T47D (cell line): ENCODE measurements at regions not wholly inside any gene's neighbourhood (a gene's known extent, or its start where the extent isn't known, plus 50 kb on each side); places are given as distances from the start of the nearest gene placed in this dataset.

Experiments
- DNase-seq, 2 experiments: peaks; one replicate each; pipeline versions ENCODE4 v3.0.0 to v3.0.0-alpha.2; 2011 to 2012; ENCODE audit warnings: low read depth in 1 of 2, low spot score in 1 of 2
- JUND ChIP-seq: IDR thresholded peaks from 2 replicates; pipeline ENCODE4 v1.6.1; 2012; ENCODE audit warnings: low read depth
- in situ Hi-C: cut with HindIII; loops from 2 replicates; pipeline ENCODE4 v1.10.0; 2016; ENCODE audit warnings: low sequenced_read_pairs, low pct_unique_long_range_greater_than_20kb

- no peak for TF ChIP-seq JUND
- in situ Hi-C loops = no loop called here
- no peak for DNase-seq
These were observed 573.8 kb upstream of the NDST4 start for GRCh38 chr4:115687052-115687755.

GRCh38 chr4:115678425-115678941 is 565.1 kb upstream of the NDST4 start:
- in situ Hi-C loops = no loop called here
- TF ChIP-seq JUND = no peak
- no peak for DNase-seq

GRCh38 chr4:115675719-115676118 is 562.3 kb upstream of the NDST4 start:
- TF ChIP-seq JUND = no peak
- no peak for DNase-seq
- in situ Hi-C loops = no loop called here

GRCh38 chr4:115674485-115674884 is 561.1 kb upstream of the NDST4 start:
- DNase-seq = no peak
- in situ Hi-C loops = no loop called here
- no peak for TF ChIP-seq JUND

- peak in 1 of 2 experiments; percentile 88 for DNase-seq
- peak; percentile 94 for TF ChIP-seq JUND
- in situ Hi-C loops = no loop called here
These were observed 558.2 kb upstream of the NDST4 start for GRCh38 chr4:115671581-115671980.

GRCh38 chr4:115670930-115671329 is 557.5 kb upstream of the NDST4 start:
- no peak for DNase-seq
- in situ Hi-C loops = no loop called here

GRCh38 chr4:115668396-115668795 is 555.0 kb upstream of the NDST4 start:
- no peak for DNase-seq
- TF ChIP-seq JUND = no peak
- in situ Hi-C loops = no loop called here

More at GRCh38 chr4:115670930-115671329, 557.5 kb upstream of the NDST4 start:
- TF ChIP-seq JUND = peak; percentile 53; the same call in 1 of the 2 replicates

- TF ChIP-seq JUND = peak; percentile 95
- in situ Hi-C loops = no loop called here
- DNase-seq = peak in 1 of 2 experiments; percentile 89
These were observed 550.9 kb upstream of the NDST4 start for GRCh38 chr4:115664285-115664684.

- in situ Hi-C loops = no loop called here
- no peak for TF ChIP-seq JUND
- DNase-seq = no peak
These were observed 547.0 kb upstream of the NDST4 start for GRCh38 chr4:115660465-115660864.

- in situ Hi-C loops = no loop called here
- TF ChIP-seq JUND = no peak
- DNase-seq = peak in 1 of 2 experiments; percentile 75
These were observed 544.7 kb upstream of the NDST4 start for GRCh38 chr4:115657991-115658650.

GRCh38 chr4:115655626-115656025 is 542.2 kb upstream of the NDST4 start:
- TF ChIP-seq JUND = peak; percentile 97
- in situ Hi-C loops = no loop called here
- DNase-seq = peak in 1 of 2 experiments; percentile 73

GRCh38 chr4:115648786-115649185 is 535.4 kb upstream of the NDST4 start:
- in situ Hi-C loops = no loop called here
- TF ChIP-seq JUND = no peak

GRCh38 chr4:115629270-115629669 is 515.9 kb upstream of the NDST4 start:
- in situ Hi-C loops = no loop called here
- peak in 1 of 2 experiments; percentile 75 for DNase-seq
- TF ChIP-seq JUND = peak; percentile 59; the same call in 1 of the 2 replicates

More at GRCh38 chr4:115648786-115649185, 535.4 kb upstream of the NDST4 start:
- peak in 1 of 2 experiments; percentile 78 for DNase-seq
